Liver (tissue), 8 donors: ENCODE measurements at regions not wholly inside any gene's neighbourhood (a gene's known extent, or its start where the extent isn't known, plus 50 kb on each side); places are given as distances from the start of the nearest gene placed in this dataset.

Source experiments
- DNase-seq: peaks from one replicate; pipeline ENCODE4 v3.0.0-alpha.2; 2017; ENCODE audit warnings: low spot score
- H3K27ac ChIP-seq, 2 donors: one replicate each; pipeline ENCODE4 v1.7.0; 2013; ENCODE audit warnings: inconsistent platforms in 2 of 2, low read length in 2 of 2, control low read depth in 1 of 2, low read depth in 1 of 2, mild to moderate bottlenecking in 1 of 2
- H3K27me3 ChIP-seq, 4 donors: one replicate each; pipeline versions ENCODE4 v1.6.1 to v1.7.0; 2013; ENCODE audit warnings: low read length in 3 of 4, inconsistent platforms in 1 of 4, mild to moderate bottlenecking in 1 of 4, moderate library complexity in 1 of 4; ENCODE audit not compliant: control insufficient read depth in 4 of 4, insufficient read depth in 4 of 4
- H3K36me3 ChIP-seq, 4 donors: one replicate each; pipeline versions ENCODE4 v1.6.1 to v1.7.0; 2013; ENCODE audit warnings: low read length in 3 of 4, mild to moderate bottlenecking in 3 of 4, low read depth in 1 of 4, moderate library complexity in 1 of 4; ENCODE audit not compliant: control insufficient read depth in 4 of 4, insufficient read depth in 3 of 4
- H3K4me1 ChIP-seq, 4 donors: one replicate each; pipeline versions ENCODE4 v1.6.1 to v1.7.0; 2013; ENCODE audit warnings: low read length in 3 of 4, mild to moderate bottlenecking in 3 of 4, moderate library complexity in 1 of 4; ENCODE audit not compliant: control insufficient read depth in 4 of 4, insufficient read depth in 4 of 4
- H3K4me3 ChIP-seq, 3 donors: one replicate each; pipeline versions ENCODE4 v1.6.1 to v1.7.0; 2013; ENCODE audit warnings: low read length in 3 of 3, control low read depth in 1 of 3, low read depth in 1 of 3, mild to moderate bottlenecking in 1 of 3
- H3K9ac ChIP-seq, 2 donors: one replicate each; pipeline ENCODE4 v1.7.0; 2013; ENCODE audit warnings: low read length in 2 of 2, mild to moderate bottlenecking in 2 of 2, moderate library complexity in 2 of 2, control low read depth in 1 of 2, low read depth in 1 of 2
- H3K9me3 ChIP-seq, 4 donors: one replicate each; pipeline versions ENCODE4 v1.6.1 to v1.7.0; 2013; ENCODE audit warnings: low read length in 3 of 4; ENCODE audit not compliant: control insufficient read depth in 4 of 4
- ATF3 ChIP-seq: IDR thresholded peaks from 2 replicates; pipeline ENCODE4 v1.6.1; 2016; ENCODE audit warnings: antibody characterized with exemption
- CTCF ChIP-seq: fragments of 150-350 bp; IDR thresholded peaks from 2 replicates; pipeline ENCODE4 v1.5.1; 2017; ENCODE audit warnings: improper control_type of control experiment, low read depth, low read length; ENCODE audit not compliant: missing input control
- EGR1 ChIP-seq, 2 donors: IDR thresholded peaks; 2 replicates each; pipeline ENCODE4 v1.6.1; 2016 to 2018; ENCODE audit warnings: antibody characterized with exemption in 2 of 2, low read depth in 2 of 2
- FOXA1 ChIP-seq: IDR thresholded peaks from 2 replicates; pipeline ENCODE4 v1.6.1; 2016; ENCODE audit warnings: antibody characterized with exemption
- FOXA2 ChIP-seq: IDR thresholded peaks from 2 replicates; pipeline ENCODE4 v1.6.1; 2016; ENCODE audit warnings: antibody characterized with exemption
- GABPA ChIP-seq, 2 donors: IDR thresholded peaks in 1 of 2; conservative IDR thresholded peaks in 1 of 2; 2 replicates each; pipeline ENCODE4 v1.6.1; 2016; ENCODE audit warnings: antibody characterized with exemption in 2 of 2, mild to moderate bottlenecking in 1 of 2, moderate library complexity in 1 of 2
- HNF4A ChIP-seq, 2 donors: conservative IDR thresholded peaks; 2 replicates each; pipeline ENCODE4 v1.6.1; 2016; ENCODE audit warnings: antibody characterized with exemption in 2 of 2, mild to moderate bottlenecking in 2 of 2
- HNF4G ChIP-seq: IDR thresholded peaks from 2 replicates; pipeline ENCODE4 v1.6.1; 2016; ENCODE audit warnings: antibody characterized with exemption
- JUND ChIP-seq, 2 donors: IDR thresholded peaks; 2 replicates each; pipeline ENCODE4 v1.6.1; 2016; ENCODE audit warnings: antibody characterized with exemption in 2 of 2
- MAX ChIP-seq: IDR thresholded peaks from 2 replicates; pipeline ENCODE4 v1.6.1; 2016; ENCODE audit warnings: antibody characterized with exemption
- NR2F2 ChIP-seq: IDR thresholded peaks from 2 replicates; pipeline ENCODE4 v1.6.1; 2016; ENCODE audit warnings: antibody characterized with exemption
- RAD21 ChIP-seq, 2 donors: IDR thresholded peaks; 2 replicates each; pipeline ENCODE4 v1.6.1; 2016; ENCODE audit warnings: antibody characterized with exemption in 2 of 2, mild to moderate bottlenecking in 2 of 2
- REST ChIP-seq: IDR thresholded peaks from 2 replicates; pipeline ENCODE4 v1.6.1; 2016; ENCODE audit warnings: antibody characterized with exemption, mild to moderate bottlenecking
- RXRA ChIP-seq, 2 donors: IDR thresholded peaks; 2 replicates each; pipeline ENCODE4 v1.6.1; 2017 to 2018; ENCODE audit warnings: antibody characterized with exemption in 2 of 2, mild to moderate bottlenecking in 1 of 2
- SP1 ChIP-seq: IDR thresholded peaks from 2 replicates; pipeline ENCODE4 v1.6.1; 2018; ENCODE audit warnings: antibody characterized with exemption, mild to moderate bottlenecking
- TAF1 ChIP-seq: conservative IDR thresholded peaks from 2 replicates; pipeline ENCODE4 v1.6.1; 2016; ENCODE audit warnings: antibody characterized with exemption, mild to moderate bottlenecking
- YY1 ChIP-seq: IDR thresholded peaks from 2 replicates; pipeline ENCODE4 v1.6.1; 2016; ENCODE audit warnings: antibody characterized with exemption, mild to moderate bottlenecking
- ZBTB33 ChIP-seq: IDR thresholded peaks from 2 replicates; pipeline ENCODE4 v1.6.1; 2016; ENCODE audit warnings: antibody characterized with exemption
- WGBS: extraction: QIAGEN DNeasy Blood & Tissue Kit; methylation state at CpG from one replicate; pipeline ENCODE4 v1.1.7; 2013; 5-methylcytosine and 5-hydroxymethylcytosine counted together
- donor health status: healthy.
- donor health status: healthy.
- donor health status: healthy.
- donor health status: healthy.
- donor health status: healthy.

- TF ChIP-seq CTCF: no peak
- TF ChIP-seq MAX: peak; percentile 82
- TF ChIP-seq TAF1: no peak
- TF ChIP-seq NR2F2: no peak
- TF ChIP-seq FOXA2: peak; percentile 16
- no peak for TF ChIP-seq EGR1 (IDR thresholded peaks at IDR 0.05; ENCODE audit: low read depth in 2 of 2)
- peak; percentile 98 to 99 for TF ChIP-seq HNF4A (conservative IDR thresholded peaks at IDR 0.05)
- TF ChIP-seq ATF3: peak; percentile 37
- peak; percentile 37 for TF ChIP-seq YY1
- peak; percentile 41 for TF ChIP-seq ZBTB33
- TF ChIP-seq GABPA (IDR thresholded peaks at IDR 0.05 in 1 of 2, conservative IDR thresholded peaks at IDR 0.05 in 1 of 2): peak in 1 of 2 donors; percentile 75
- peak; percentile 95 for TF ChIP-seq HNF4G
- TF ChIP-seq RXRA (IDR thresholded peaks at IDR 0.05): peak; percentile 65 to 66
- TF ChIP-seq REST: peak; percentile 82
- peak; percentile 95 for TF ChIP-seq SP1
- peak; percentile 17 for TF ChIP-seq FOXA1
- TF ChIP-seq RAD21 (IDR thresholded peaks at IDR 0.05): peak; percentile 40 to 58
- TF ChIP-seq JUND (IDR thresholded peaks at IDR 0.05): peak; percentile 67 to 81
- Histone ChIP-seq H3K36me3 (no peaks in the 10 kb centered on the region), H3K9me3 (no peaks in the 10 kb centered on the region), H3K9ac (peak overlapping the region in 1 of 2 donors; percentile 49), H3K4me1 (peaks cover 13 to 70% (median 53%) of the 10 kb centered on the region in 4 donors), H3K27ac (peak overlapping the region; percentile 85 to 87), H3K27me3 (no peaks in the 10 kb centered on the region), H3K4me3 (no peak overlapping the region)
- no peak for DNase-seq
- 27% methylated on average over 2 of the region's 2 CpGs for WGBS
Observed at GRCh38 chr5:42874621-42875198, 63.0 kb upstream of the SELENOP start.
